NB4 (cell line): ENCODE measurements at regions not wholly inside any gene's neighbourhood (a gene's known extent, or its start where the extent isn't known, plus 50 kb on each side); places are given as distances from the start of the nearest gene placed in this dataset.

Source experiments
- DNase-seq: peaks from one replicate; pipeline ENCODE4 v3.0.0; 2010; ENCODE audit warnings: low read depth
- H3K4me3 ChIP-seq: one replicate; pipeline ENCODE4 v1.5.1; 2011; ENCODE audit warnings: mild to moderate bottlenecking, low read depth, low read length, moderate library complexity
- MYC ChIP-seq: IDR thresholded peaks from 2 replicates; pipeline ENCODE4 v1.6.1; 2011; ENCODE audit warnings: low read depth, low read length
- POLR2A ChIP-seq: IDR thresholded peaks from 2 replicates; pipeline ENCODE4 v1.6.1; 2011; ENCODE audit warnings: mild to moderate bottlenecking; ENCODE audit not compliant: insufficient read length; ENCODE audit errors: extremely low read depth
- TF ChIP-seq, protein P1 (sequence below): IDR thresholded peaks from one replicate; pipeline ENCODE4 v1.5.1; 2012; ENCODE audit warnings: low read depth, low read length
- TF ChIP-seq, protein P2 (sequence below): IDR thresholded peaks from 2 replicates; pipeline ENCODE4 v1.6.1; 2011; ENCODE audit warnings: low read depth, low read length

DNA sequence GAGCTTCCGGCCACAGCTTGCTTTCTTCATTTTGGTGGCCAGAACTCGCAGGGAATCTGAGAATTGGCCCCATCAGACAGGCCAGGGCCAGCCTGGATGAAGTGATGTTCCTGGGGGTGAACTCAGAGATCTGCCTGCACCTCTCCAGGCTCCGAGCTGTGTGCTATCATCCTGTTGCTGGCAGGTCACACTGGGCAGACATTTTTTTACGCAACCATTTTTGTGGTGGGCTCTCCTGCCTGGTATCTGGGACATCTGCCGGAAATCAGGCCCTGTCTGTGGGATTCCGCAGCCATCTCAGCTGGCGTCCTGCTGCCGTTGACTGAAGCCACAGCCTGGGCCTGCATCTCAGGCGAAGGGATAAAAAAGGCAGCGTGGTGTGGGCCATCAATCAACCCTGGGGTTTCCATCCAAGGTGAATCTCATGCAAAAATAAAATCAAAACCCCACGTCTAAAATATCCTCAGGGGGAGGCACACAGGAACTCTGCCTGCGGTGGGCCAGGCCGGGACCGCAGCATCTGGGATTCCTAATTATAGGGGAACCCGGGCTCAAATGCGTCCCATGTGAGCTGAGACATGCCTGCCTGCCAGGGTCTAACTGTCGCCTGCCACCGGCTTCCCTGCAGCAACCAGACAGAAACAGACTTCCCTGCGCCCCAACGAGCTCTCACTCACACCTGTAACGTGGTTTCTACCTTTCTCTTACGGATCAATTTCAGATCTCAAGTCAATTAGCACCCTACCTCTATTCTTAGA is 174.3 kb downstream of the SYK start:
- DNase-seq, result peak; percentile 91
- H3K4me3 ChIP-seq, result no peak overlapping the region
- TF ChIP-seq, protein P1, sequence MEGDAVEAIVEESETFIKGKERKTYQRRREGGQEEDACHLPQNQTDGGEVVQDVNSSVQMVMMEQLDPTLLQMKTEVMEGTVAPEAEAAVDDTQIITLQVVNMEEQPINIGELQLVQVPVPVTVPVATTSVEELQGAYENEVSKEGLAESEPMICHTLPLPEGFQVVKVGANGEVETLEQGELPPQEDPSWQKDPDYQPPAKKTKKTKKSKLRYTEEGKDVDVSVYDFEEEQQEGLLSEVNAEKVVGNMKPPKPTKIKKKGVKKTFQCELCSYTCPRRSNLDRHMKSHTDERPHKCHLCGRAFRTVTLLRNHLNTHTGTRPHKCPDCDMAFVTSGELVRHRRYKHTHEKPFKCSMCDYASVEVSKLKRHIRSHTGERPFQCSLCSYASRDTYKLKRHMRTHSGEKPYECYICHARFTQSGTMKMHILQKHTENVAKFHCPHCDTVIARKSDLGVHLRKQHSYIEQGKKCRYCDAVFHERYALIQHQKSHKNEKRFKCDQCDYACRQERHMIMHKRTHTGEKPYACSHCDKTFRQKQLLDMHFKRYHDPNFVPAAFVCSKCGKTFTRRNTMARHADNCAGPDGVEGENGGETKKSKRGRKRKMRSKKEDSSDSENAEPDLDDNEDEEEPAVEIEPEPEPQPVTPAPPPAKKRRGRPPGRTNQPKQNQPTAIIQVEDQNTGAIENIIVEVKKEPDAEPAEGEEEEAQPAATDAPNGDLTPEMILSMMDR, result no peak
- TF ChIP-seq POLR2A (no peak), MYC (no peak)
- TF ChIP-seq, protein P2, sequence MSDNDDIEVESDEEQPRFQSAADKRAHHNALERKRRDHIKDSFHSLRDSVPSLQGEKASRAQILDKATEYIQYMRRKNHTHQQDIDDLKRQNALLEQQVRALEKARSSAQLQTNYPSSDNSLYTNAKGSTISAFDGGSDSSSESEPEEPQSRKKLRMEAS, result no peak

DNA sequence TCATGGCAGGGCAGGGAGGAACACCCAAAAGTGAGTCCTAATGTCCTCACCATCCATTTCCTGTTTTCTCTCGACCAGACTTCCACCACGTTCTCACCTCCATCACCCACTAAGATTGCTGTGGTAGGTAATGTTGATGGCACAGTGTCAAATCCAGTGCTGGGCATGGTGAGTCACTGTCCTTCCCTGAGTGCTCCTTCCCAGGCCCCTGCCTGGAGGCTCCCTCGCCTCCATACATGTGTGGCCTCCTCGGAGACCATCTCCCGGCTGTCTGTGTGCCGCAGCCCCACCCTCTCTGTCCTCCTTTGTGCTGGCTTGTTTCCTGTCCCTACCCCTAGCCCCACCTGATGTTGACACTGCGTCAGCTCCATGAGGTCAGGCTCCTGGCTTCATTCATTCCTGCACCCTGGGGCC is 177.5 kb downstream of the SYK start:
- no peak overlapping the region for H3K4me3 ChIP-seq
- TF ChIP-seq POLR2A (no peak), MYC (no peak)
- TF ChIP-seq, protein P2, result no peak
- TF ChIP-seq, protein P1, result no peak
- no peak for DNase-seq

DNA sequence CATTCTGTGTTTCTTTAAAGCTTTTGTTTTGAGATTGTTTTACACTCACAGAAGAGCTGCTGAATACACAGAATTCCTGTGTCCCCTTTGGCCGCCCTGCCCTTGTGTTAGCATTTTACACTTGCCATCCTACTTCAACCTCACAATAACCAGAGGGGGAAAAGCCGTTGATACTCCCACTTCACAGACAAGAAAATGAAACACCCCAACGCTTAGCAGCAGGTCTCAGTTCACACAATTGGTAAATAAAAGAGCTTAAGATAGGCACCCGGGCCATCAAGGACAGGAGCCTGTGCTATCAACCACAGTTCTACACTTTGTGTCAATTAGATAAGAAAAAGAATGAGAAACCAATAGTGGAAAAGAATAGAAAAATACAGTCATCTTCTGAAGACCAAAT is 178.0 kb downstream of the SYK start:
- TF ChIP-seq, protein P2, result no peak
- TF ChIP-seq MYC (no peak), POLR2A (no peak)
- TF ChIP-seq, protein P1, result no peak
- no peak for DNase-seq
- no peak overlapping the region for H3K4me3 ChIP-seq

DNA sequence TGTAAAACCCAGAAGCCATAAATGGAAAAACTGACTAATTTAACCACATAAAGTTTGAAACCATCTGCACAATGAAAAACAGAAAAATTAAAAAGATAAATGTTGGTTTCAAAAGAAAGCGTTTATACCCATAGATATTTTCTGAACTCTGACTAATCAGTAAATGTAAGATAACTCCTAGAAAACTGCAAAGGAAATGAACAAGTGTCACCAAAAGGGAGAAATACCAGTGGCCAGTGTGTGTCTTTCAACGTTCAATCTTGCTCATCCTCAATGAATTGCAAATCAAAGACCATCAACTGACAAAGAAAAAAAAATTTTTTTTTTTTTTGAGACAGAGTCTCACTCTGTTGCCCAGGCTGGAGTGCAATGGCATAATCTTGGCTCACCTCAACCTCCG is 180.1 kb downstream of the SYK start:
- no peak for DNase-seq
- TF ChIP-seq MYC (no peak), POLR2A (no peak)
- TF ChIP-seq, protein P1, result no peak
- TF ChIP-seq, protein P2, result no peak
- H3K4me3 ChIP-seq, result no peak overlapping the region

DNA sequence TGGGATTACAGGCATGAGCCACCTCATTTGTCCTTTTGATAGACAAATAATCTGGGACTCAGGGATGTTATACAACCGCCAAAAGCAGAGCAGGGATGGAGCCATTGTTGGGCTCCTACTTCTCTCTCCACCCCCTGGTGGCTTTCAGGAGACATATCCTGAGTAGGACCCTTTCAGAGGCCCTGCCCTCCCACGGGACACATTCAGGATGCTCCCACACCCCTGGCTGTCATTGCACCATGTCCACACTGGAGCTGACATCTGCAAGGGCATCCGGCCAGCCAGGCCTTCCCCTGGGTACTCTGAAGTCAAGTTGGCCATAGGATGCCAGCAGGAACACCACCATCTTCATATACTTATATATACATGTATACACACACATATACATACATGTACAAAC is 181.8 kb downstream of the SYK start:
- DNase-seq, result peak; percentile 34
- TF ChIP-seq, protein P1, result no peak
- TF ChIP-seq, protein P2, result no peak
- TF ChIP-seq POLR2A, result no peak
- H3K4me3 ChIP-seq, result no peak overlapping the region

DNA sequence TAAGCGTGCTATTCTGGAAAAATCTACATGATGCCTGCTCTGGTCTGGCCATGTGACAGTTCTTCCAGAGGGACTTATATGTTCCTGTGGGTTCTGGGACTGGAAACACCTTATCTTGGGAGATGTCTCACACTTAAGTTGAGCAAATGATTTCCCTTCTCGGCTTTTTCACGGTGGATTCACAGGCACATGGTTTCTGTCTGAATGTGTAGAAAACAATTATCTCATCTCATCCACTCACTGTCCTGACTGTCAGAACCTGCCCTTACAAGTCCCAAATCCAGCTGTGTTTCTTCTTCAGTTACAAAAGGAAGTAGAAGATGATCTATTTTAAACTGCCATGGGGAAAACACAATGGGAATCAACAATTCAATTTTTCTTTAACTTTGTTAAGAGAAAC is 184.0 kb downstream of the SYK start:
- TF ChIP-seq MYC, result no peak
- TF ChIP-seq, protein P1, result no peak
- TF ChIP-seq, protein P2, result no peak
- TF ChIP-seq POLR2A, result no peak
- H3K4me3 ChIP-seq, result no peak overlapping the region
- no peak for DNase-seq
